DND-41 (cell line): ENCODE measurements at regions not wholly inside any gene's neighbourhood (a gene's known extent, or its start where the extent isn't known, plus 50 kb on each side); places are given as distances from the start of the nearest gene placed in this dataset.

Experiments used
- EZH2 ChIP-seq: IDR thresholded peaks from 3 replicates; pipeline ENCODE4 v1.6.1; 2012; ENCODE audit warnings: borderline replicate concordance, low read depth, mild to moderate bottlenecking, moderate library complexity, low read length, inconsistent platforms; ENCODE audit not compliant: severe bottlenecking
- TF ChIP-seq, protein P1 (sequence below): IDR thresholded peaks from 2 replicates; pipeline ENCODE4 v1.5.1; 2012; ENCODE audit warnings: borderline replicate concordance, low read length, moderate library complexity, mild to moderate bottlenecking; ENCODE audit not compliant: poor library complexity, severe bottlenecking; ENCODE audit errors: extremely low read depth

DNA sequence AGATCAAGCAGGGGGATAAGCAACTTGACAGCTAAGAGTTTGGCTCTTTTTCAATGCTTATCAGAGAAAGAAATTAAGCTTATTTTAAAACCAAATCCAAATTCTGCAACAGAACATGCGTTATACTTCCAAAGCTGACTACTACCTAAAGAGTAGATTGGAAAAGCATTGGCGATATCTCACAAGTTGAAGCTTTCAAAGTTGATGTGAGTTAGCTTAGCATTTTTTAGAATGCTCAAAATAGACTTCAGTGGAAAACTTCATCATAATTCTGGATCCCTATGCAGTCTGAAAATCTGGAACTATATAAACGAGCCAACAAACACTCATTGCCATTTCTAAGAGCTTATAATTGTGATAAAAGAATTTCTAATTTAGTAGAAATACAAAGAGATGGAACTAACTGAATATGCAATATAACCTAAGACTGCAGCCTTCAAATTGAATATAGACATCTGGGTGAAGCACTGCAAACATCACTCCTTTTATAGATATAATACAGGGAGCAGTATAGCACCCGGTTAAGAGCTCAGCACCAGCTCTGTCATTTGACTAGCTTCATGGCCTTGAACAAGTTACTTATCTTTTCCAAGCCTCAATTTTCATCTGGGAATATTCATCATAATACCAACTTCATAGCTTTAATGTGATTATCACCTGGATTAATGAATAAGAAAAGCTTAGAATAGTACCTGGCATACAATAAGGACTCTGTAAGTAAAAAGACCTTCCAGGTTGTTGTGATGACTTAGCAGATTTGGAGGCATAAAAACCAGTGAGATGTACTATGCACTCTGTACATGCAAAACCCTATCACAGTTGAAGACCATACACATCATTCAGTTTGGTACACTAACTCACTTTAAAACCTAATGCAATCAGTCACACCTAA lies 242.7 kb upstream of the TTC14 start:
- TF ChIP-seq EZH2: no peak
- TF ChIP-seq, protein P1, sequence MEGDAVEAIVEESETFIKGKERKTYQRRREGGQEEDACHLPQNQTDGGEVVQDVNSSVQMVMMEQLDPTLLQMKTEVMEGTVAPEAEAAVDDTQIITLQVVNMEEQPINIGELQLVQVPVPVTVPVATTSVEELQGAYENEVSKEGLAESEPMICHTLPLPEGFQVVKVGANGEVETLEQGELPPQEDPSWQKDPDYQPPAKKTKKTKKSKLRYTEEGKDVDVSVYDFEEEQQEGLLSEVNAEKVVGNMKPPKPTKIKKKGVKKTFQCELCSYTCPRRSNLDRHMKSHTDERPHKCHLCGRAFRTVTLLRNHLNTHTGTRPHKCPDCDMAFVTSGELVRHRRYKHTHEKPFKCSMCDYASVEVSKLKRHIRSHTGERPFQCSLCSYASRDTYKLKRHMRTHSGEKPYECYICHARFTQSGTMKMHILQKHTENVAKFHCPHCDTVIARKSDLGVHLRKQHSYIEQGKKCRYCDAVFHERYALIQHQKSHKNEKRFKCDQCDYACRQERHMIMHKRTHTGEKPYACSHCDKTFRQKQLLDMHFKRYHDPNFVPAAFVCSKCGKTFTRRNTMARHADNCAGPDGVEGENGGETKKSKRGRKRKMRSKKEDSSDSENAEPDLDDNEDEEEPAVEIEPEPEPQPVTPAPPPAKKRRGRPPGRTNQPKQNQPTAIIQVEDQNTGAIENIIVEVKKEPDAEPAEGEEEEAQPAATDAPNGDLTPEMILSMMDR: no peak
